ENCODE measurements at regions not wholly inside any gene's neighbourhood (a gene's known extent, or its start where the extent isn't known, plus 50 kb on each side); places are given as distances from the start of the nearest gene placed in this dataset.

DNA sequence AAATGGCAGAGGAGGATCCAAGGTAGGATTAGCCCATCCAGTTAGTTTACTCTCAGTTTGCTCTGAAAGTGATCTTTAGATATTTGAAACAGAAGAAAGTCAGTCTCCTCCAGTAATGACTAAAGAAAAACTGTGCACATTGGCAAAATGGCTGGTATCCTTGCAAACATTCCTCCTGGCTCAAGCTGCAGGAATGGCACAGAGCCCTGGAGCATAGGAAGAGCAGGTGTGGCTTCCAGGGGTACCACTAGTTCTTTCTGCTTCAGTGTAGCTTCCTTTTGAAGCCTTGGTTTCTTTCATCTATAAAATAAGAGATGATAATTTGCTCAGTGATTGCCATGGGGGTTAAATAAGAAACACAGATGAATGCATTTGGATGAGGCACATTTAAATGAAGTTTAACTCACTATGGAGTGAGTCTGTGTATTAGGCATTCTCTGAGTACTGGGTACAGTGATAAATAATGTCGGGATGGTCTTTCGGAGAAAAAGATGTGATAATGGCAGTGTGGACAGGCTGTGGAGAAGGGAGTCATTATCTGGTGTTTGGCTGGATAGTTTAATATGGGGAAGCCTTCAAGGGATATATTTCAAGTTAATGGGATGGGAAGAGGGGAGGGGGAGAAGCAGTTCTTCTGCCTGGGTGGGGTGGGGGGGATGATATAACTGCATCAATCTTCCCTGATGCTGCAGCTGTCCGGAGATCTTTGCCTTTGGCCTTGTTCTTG is 217.3 kb upstream of the KLF4 start:
- no peak overlapping the region; the same call in 1 of the 2 replicates for H3K27ac ChIP-seq
- no peak for TF ChIP-seq ZFX (IDR thresholded peaks at IDR 0.05; ENCODE audit: borderline replicate concordance)
- TF ChIP-seq, protein P1, sequence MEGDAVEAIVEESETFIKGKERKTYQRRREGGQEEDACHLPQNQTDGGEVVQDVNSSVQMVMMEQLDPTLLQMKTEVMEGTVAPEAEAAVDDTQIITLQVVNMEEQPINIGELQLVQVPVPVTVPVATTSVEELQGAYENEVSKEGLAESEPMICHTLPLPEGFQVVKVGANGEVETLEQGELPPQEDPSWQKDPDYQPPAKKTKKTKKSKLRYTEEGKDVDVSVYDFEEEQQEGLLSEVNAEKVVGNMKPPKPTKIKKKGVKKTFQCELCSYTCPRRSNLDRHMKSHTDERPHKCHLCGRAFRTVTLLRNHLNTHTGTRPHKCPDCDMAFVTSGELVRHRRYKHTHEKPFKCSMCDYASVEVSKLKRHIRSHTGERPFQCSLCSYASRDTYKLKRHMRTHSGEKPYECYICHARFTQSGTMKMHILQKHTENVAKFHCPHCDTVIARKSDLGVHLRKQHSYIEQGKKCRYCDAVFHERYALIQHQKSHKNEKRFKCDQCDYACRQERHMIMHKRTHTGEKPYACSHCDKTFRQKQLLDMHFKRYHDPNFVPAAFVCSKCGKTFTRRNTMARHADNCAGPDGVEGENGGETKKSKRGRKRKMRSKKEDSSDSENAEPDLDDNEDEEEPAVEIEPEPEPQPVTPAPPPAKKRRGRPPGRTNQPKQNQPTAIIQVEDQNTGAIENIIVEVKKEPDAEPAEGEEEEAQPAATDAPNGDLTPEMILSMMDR (IDR thresholded peaks at IDR 0.05), result no peak

DNA sequence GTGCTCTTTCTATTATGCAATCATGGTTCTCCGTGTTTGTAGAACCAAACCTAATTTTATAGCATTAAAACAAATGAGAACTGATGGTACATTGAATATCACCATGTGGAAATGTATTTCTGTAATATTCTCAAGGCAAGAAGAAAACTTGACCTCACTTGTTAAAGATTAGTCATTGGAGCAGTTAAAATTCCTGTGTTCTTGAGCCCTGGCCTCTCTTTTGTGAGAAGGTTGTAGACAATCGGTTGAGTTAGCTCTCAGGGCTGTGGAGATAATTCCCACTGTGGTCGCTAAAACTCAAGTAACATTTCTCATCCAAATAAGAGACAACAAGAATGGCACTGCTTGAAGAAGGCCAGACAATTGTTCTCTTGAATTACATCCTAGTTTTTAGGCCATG is 216.0 kb upstream of the KLF4 start:
- no peak overlapping the region for H3K27ac ChIP-seq
- TF ChIP-seq ZFX (IDR thresholded peaks at IDR 0.05; ENCODE audit: borderline replicate concordance), result no peak

DNA sequence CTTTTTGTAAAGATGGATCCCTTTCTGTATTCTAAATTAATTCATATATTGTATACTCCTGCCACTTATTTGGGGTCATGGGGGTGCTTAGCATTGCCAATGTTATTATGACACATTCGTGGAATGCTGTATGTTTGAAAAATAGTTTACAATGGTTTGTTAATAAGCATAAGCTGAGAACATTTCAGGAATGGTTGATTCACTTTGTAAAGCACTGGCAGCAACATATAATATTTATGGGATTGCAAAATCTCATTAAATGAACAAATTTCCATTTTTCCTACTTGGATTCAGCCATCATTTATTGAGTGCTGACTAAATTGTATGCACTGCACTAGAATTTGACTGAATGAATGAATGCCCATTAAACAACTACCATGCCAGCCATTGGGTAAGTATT is 215.2 kb upstream of the KLF4 start:
- H3K27ac ChIP-seq, result no peak overlapping the region
- TF ChIP-seq, protein P1 (IDR thresholded peaks at IDR 0.05), result no peak
- TF ChIP-seq ZFX (IDR thresholded peaks at IDR 0.05; ENCODE audit: borderline replicate concordance), result no peak

DNA sequence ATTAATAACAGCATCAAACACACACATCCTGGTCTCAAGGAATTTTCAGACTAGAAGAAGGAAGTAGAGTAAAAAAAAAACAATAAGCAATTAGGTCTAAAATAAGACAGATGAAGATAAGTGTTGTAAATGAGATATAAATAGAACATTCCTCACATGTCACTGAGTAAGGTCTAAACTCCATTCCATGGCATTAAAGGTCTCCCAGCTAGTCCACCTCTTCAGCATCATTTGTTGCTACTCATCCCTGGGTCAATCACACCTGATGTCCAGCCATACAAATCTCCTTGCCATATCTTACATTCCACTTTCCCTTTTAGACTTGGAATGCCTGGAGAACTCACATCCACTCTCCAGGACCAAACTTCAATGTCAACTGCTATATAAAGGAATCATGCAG is 214.1 kb upstream of the KLF4 start:
- TF ChIP-seq, protein P1 (IDR thresholded peaks at IDR 0.05), result no peak
- TF ChIP-seq ZFX (IDR thresholded peaks at IDR 0.05; ENCODE audit: borderline replicate concordance), result no peak
- H3K27ac ChIP-seq, result no peak overlapping the region

DNA sequence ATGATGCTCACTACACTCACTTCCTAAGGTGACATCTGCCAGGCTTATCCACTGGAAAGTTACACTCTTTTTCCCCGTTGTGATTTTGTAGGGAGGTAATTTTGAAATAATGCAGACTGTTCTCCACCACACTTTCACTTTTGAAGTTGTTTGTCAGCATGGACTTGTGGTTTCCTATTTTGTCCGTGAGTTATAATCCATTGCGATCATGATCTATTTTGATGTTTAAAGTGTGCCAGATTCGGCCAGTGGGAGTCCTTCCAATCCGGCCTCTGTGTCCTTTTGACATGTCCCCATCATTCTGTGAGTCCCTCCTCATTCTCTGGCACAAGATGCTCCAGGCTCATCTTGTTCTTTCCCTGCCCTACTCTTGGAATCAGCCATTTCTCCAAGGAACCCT is 211.3 kb upstream of the KLF4 start:
- no peak overlapping the region for H3K27ac ChIP-seq
- no peak for TF ChIP-seq ZFX (IDR thresholded peaks at IDR 0.05; ENCODE audit: borderline replicate concordance)
- TF ChIP-seq, protein P1 (IDR thresholded peaks at IDR 0.05), result no peak

DNA sequence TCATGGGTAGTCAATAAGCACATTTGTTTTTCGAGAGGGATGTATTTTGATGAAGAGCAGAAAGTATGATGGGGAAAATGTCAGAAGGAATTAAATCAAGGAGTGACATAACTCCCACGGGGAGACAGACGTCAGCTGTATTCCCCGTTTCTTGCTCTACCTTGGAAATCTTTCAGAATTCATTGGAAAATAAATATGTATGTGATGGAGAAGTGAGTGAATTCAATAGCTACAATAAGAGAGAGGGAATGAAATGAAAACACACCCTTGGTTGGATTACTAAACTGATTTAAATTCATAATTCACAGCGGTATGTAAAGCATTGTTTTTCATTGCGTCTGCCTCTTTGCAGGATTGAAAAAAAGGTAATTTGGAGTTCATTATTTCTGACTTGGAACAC is 209.7 kb upstream of the KLF4 start:
- TF ChIP-seq ZFX (IDR thresholded peaks at IDR 0.05; ENCODE audit: borderline replicate concordance), result no peak
- TF ChIP-seq, protein P1 (IDR thresholded peaks at IDR 0.05), result no peak

DNA sequence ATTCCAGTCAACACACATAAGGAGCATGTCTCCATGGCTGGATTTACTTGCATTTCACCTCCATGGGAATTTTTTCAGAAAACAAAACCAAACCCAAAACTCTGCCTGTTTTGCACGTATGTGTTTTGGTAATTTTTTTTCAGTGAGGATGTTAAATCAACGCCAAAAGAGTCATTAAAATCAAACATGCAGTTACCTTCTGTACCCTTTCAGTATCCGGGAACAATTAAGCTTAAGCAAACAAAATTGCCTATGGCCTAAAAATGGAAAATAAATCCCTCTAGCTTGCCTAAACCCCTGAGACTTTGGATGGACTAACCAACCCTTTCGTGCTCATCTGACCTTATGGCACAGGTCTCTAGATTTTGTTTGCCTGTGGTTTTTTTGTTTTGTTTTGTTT is 209.2 kb upstream of the KLF4 start:
- H3K27ac ChIP-seq, result peak overlapping the region; percentile 43
- no peak for TF ChIP-seq ZFX (IDR thresholded peaks at IDR 0.05; ENCODE audit: borderline replicate concordance)
- TF ChIP-seq, protein P1 (IDR thresholded peaks at IDR 0.05), result no peak

More for the DNA sequence above, 209.7 kb upstream of the KLF4 start:
- H3K27ac ChIP-seq, result peak overlapping the region; percentile 43

DNA sequence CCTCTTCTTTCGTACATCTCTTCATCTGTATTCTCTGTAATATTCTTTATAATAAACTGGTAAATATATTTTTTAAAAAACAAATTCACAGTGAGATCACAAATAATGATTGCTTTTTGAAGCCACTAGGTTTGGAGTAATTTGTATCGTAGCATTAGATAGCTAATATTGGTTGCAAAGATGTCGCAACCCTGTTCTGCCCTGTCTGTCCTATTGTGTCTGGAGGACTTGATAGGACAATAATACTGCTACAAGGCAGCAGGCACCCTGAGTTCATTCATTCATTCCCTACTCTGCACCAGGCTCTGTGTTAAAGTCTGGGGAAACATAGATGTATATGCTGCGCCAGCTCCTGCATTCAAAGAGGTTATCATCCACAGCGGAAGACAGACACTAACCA is 206.7 kb upstream of the KLF4 start:
- TF ChIP-seq ZFX (IDR thresholded peaks at IDR 0.05; ENCODE audit: borderline replicate concordance), result no peak
- TF ChIP-seq, protein P1 (IDR thresholded peaks at IDR 0.05), result no peak
- no peak overlapping the region for H3K27ac ChIP-seq

All from 22Rv1 (cell line).